Neutrophil (primary cell): ENCODE measurements at regions not wholly inside any gene's neighbourhood (a gene's known extent, or its start where the extent isn't known, plus 50 kb on each side); places are given as distances from the start of the nearest gene placed in this dataset.

ENCODE experiments used
- H3K27ac ChIP-seq: fragments of 200-600 bp; sonication (generic); 2 replicates; pipeline ENCODE4 v1.5.1; 2016; ENCODE audit warnings: mild to moderate bottlenecking, moderate library complexity
- H3K27me3 ChIP-seq: fragments of 200-600 bp; sonication (generic); 2 replicates; pipeline ENCODE4 v1.6.0; 2016; ENCODE audit warnings: mild to moderate bottlenecking
- H3K36me3 ChIP-seq: fragments of 200-600 bp; sonication (generic); 2 replicates; pipeline ENCODE4 v1.5.1; 2017
- H3K4me1 ChIP-seq, 2 experiments: fragments of 200-600 bp in 1 of 2; sonication (generic) in 1 of 2; 1 replicate in 1 of 2; 2 replicates in 1 of 2; pipeline versions ENCODE4 v1.5.1 to v1.6.1; 2013 to 2016; ENCODE audit warnings: low read depth in 1 of 2, low read length in 1 of 2, mild to moderate bottlenecking in 1 of 2, moderate library complexity in 1 of 2; ENCODE audit not compliant: control insufficient read depth in 1 of 2, insufficient read depth in 1 of 2
- H3K4me3 ChIP-seq, 2 experiments: fragments of 200-600 bp in 1 of 2; sonication (generic) in 1 of 2; 1 replicate in 1 of 2; 2 replicates in 1 of 2; pipeline ENCODE4 v1.5.1; 2013 to 2016; ENCODE audit warnings: low read depth in 1 of 2, low read length in 1 of 2, mild to moderate bottlenecking in 1 of 2, moderate library complexity in 1 of 2
- H3K9me3 ChIP-seq: fragments of 200-600 bp; sonication (generic); 2 replicates; pipeline ENCODE4 v1.5.1; 2016
- CTCF ChIP-seq: fragments of 200-600 bp; sonication (generic); IDR thresholded peaks from 2 replicates; pipeline ENCODE4 v1.5.1; 2016; ENCODE audit warnings: antibody characterized with exemption

- no peaks in the 10 kb centered on the region for H3K36me3 ChIP-seq
- TF ChIP-seq CTCF, result no peak
- no peaks in the 10 kb centered on the region for H3K4me1 ChIP-seq
These were observed 215.3 kb downstream of the TLR4 start for GRCh38 chr9:117919538-117919937.

GRCh38 chr9:117926031-117926658, 221.9 kb downstream of the TLR4 start:
- H3K27ac ChIP-seq, result no peak overlapping the region
- no peak for TF ChIP-seq CTCF
- H3K4me3 ChIP-seq, result no peak overlapping the region
- H3K9me3 ChIP-seq, result no peaks in the 10 kb centered on the region
- H3K36me3 ChIP-seq, result no peaks in the 10 kb centered on the region
- H3K4me1 ChIP-seq, result no peaks in the 10 kb centered on the region
- H3K27me3 ChIP-seq, result no peaks in the 10 kb centered on the region

More at GRCh38 chr9:117919538-117919937, 215.3 kb downstream of the TLR4 start:
- Histone ChIP-seq H3K27ac (no peak overlapping the region), H3K4me3 (no peak overlapping the region), H3K27me3 (no peaks in the 10 kb centered on the region), H3K9me3 (no peaks in the 10 kb centered on the region)

- no peak overlapping the region for H3K27ac ChIP-seq
- no peaks in the 10 kb centered on the region for H3K36me3 ChIP-seq
- H3K4me3 ChIP-seq, result no peak overlapping the region
- TF ChIP-seq CTCF, result no peak
- H3K4me1 ChIP-seq, result no peaks in the 10 kb centered on the region
- H3K9me3 ChIP-seq, result no peaks in the 10 kb centered on the region
- no peaks in the 10 kb centered on the region for H3K27me3 ChIP-seq
These were observed 223.2 kb downstream of the TLR4 start for GRCh38 chr9:117927354-117927753.

GRCh38 chr9:117929868-117930267, 225.7 kb downstream of the TLR4 start:
- no peak for TF ChIP-seq CTCF
- Histone ChIP-seq H3K27ac (no peak overlapping the region), H3K4me1 (no peaks in the 10 kb centered on the region), H3K9me3 (no peaks in the 10 kb centered on the region), H3K36me3 (no peaks in the 10 kb centered on the region), H3K27me3 (no peaks in the 10 kb centered on the region), H3K4me3 (no peak overlapping the region)

GRCh38 chr9:117932585-117932984, 228.4 kb downstream of the TLR4 start:
- Histone ChIP-seq H3K4me3 (no peak overlapping the region), H3K36me3 (no peaks in the 10 kb centered on the region), H3K4me1 (no peaks in the 10 kb centered on the region), H3K27ac (no peak overlapping the region), H3K9me3 (no peaks in the 10 kb centered on the region), H3K27me3 (no peaks in the 10 kb centered on the region)
- no peak for TF ChIP-seq CTCF
